Progenitor cell of endocrine pancreas (in vitro differentiated cells): ENCODE measurements at regions not wholly inside any gene's neighbourhood (a gene's known extent, or its start where the extent isn't known, plus 50 kb on each side); places are given as distances from the start of the nearest gene placed in this dataset.

Experiments
- DNase-seq: peaks from one replicate; pipeline ENCODE4 v3.0.0; 2021; ENCODE audit warnings: low spot score; ENCODE audit not compliant: unreplicated experiment
- H3K27ac Mint-ChIP-seq: 2 replicates; pipeline ENCODE4 v1.8.0; 2021; ENCODE audit warnings: mild to moderate bottlenecking, moderate library complexity, mixed read lengths
- H3K27me3 Mint-ChIP-seq: 2 replicates; pipeline ENCODE4 v1.8.0; 2021; ENCODE audit warnings: mixed read lengths
- H3K36me3 Mint-ChIP-seq: 2 replicates; pipeline ENCODE4 v1.8.0; 2022; ENCODE audit warnings: mixed read lengths; ENCODE audit not compliant: insufficient read depth
- H3K4me1 Mint-ChIP-seq: 2 replicates; pipeline ENCODE4 v1.8.0; 2021; ENCODE audit warnings: low read depth, mixed read lengths
- H3K4me3 Mint-ChIP-seq: 2 replicates; pipeline ENCODE4 v1.8.0; 2021; ENCODE audit warnings: low read depth, mild to moderate bottlenecking, moderate library complexity, mixed read lengths
- H3K9me3 Mint-ChIP-seq: 2 replicates; pipeline ENCODE4 v1.8.0; 2021; ENCODE audit warnings: low read depth, mixed read lengths
- TF ChIP-seq, protein P1 (sequence below): fragments of 200-600 bp; sonication (generic); IDR thresholded peaks from one replicate; pipeline ENCODE4 v1.5.0; 2021; ENCODE audit warnings: antibody characterized with exemption, mild to moderate bottlenecking; ENCODE audit not compliant: unreplicated experiment

- Mint-ChIP-seq H3K27ac (no peak overlapping the region), H3K4me3 (no peak overlapping the region), H3K4me1 (peaks cover 4% of the 10 kb centered on the region), H3K9me3 (no peaks in the 10 kb centered on the region), H3K36me3 (no peaks in the 10 kb centered on the region), H3K27me3 (peaks cover 8% of the 10 kb centered on the region)
- TF ChIP-seq, protein P1, sequence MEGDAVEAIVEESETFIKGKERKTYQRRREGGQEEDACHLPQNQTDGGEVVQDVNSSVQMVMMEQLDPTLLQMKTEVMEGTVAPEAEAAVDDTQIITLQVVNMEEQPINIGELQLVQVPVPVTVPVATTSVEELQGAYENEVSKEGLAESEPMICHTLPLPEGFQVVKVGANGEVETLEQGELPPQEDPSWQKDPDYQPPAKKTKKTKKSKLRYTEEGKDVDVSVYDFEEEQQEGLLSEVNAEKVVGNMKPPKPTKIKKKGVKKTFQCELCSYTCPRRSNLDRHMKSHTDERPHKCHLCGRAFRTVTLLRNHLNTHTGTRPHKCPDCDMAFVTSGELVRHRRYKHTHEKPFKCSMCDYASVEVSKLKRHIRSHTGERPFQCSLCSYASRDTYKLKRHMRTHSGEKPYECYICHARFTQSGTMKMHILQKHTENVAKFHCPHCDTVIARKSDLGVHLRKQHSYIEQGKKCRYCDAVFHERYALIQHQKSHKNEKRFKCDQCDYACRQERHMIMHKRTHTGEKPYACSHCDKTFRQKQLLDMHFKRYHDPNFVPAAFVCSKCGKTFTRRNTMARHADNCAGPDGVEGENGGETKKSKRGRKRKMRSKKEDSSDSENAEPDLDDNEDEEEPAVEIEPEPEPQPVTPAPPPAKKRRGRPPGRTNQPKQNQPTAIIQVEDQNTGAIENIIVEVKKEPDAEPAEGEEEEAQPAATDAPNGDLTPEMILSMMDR = no peak
- DNase-seq = no peak
These were observed 115.1 kb upstream of the TCF21 start for GRCh38 chr6:133773776-133774175.

DNA sequence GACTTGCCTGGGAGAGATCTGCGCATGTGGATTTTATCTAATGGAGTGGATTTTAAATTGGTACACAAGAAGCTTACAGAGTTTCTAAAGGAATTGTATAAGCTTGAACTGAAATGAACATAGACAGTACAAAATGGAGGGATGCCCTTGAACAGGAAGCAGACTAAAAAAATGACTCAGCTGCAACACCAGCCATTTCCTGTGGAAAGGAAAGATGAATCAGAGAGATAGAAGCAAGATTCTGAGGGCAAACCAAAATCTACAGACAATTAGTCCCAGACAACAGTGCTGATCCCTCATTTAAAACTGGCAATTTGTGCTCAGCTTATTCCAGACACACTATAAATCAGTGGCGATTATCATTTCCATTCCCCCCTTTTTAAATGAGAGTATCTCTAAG is 114.6 kb upstream of the TCF21 start:
- Mint-ChIP-seq H3K27me3 (peaks cover 8% of the 10 kb centered on the region), H3K27ac (no peak overlapping the region), H3K4me3 (no peak overlapping the region), H3K9me3 (no peaks in the 10 kb centered on the region), H3K36me3 (no peaks in the 10 kb centered on the region), H3K4me1 (peaks cover under 1% of the 10 kb centered on the region)
- no peak for DNase-seq
- TF ChIP-seq, protein P1 = no peak

DNA sequence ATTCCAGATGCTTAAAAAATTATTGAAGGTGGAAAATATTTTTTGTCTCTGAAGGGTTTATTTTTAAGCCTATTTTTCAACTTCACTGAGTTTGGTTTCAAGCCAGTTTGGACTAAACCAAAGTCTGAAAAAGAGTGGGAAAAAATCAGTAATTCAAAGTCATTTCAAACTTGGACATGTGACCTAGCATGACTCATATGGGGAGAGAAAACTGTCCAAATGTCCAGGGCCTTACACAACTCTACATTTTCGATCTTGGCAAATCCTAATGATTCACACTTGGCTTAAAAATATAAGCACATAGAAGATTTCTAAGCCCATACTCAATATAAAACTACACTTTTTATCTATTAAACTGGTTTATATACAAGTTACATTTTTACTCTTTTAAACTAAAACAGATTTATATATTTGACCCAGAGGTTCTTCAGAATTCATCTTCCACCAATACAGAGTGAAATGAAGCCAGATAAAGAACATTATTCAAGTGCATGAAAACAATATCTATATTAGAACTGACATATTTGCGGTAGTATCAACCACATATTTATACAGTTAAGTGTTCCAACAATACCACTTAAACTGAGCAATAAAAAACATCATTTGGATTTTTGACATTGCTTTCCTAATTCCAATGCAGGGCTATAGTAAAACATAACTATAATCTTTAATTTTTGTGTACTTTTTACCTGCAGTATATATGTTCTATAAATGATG is 110.3 kb upstream of the TCF21 start:
- no peaks in the 10 kb centered on the region for H3K36me3 Mint-ChIP-seq
- no peak overlapping the region for H3K27ac Mint-ChIP-seq
- H3K4me1 Mint-ChIP-seq = no peaks in the 10 kb centered on the region
- no peaks in the 10 kb centered on the region for H3K9me3 Mint-ChIP-seq
- peaks cover 2% of the 10 kb centered on the region for H3K27me3 Mint-ChIP-seq
- H3K4me3 Mint-ChIP-seq = no peak overlapping the region
- TF ChIP-seq, protein P1 = no peak
- no peak for DNase-seq

- H3K9me3 Mint-ChIP-seq = no peaks in the 10 kb centered on the region
- TF ChIP-seq, protein P1 = no peak
- no peaks in the 10 kb centered on the region for H3K4me1 Mint-ChIP-seq
- H3K27me3 Mint-ChIP-seq = no peaks in the 10 kb centered on the region
- H3K4me3 Mint-ChIP-seq = no peak overlapping the region
- no peaks in the 10 kb centered on the region for H3K36me3 Mint-ChIP-seq
- DNase-seq = no peak
- no peak overlapping the region for H3K27ac Mint-ChIP-seq
These were observed 108.8 kb upstream of the TCF21 start for GRCh38 chr6:133779916-133780695.

DNA sequence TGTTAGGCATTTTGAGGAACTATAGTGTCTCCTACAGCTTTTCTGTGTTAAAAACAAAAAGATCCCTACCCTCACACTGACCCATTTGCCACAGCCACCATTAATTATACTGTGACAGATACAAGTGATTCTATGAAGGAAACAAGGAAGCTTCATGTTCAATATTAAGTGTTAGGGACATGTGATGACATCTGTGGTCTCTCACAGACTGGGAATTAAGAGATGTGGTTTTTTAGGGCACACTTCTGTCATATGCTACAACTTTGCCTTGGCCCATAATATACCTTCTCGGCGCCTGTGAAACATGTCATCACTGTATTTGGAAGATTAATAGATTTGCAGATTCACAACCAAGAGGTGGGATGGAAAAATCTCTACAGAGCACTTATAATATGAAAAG is 102.9 kb upstream of the TCF21 start:
- no peaks in the 10 kb centered on the region for H3K4me1 Mint-ChIP-seq
- no peak overlapping the region for H3K27ac Mint-ChIP-seq
- H3K27me3 Mint-ChIP-seq = no peaks in the 10 kb centered on the region
- DNase-seq = no peak
- no peak overlapping the region for H3K4me3 Mint-ChIP-seq
- no peaks in the 10 kb centered on the region for H3K36me3 Mint-ChIP-seq
- H3K9me3 Mint-ChIP-seq = no peaks in the 10 kb centered on the region
- TF ChIP-seq, protein P1 = no peak
